GM13976 (cell line): ENCODE measurements at regions not wholly inside any gene's neighbourhood (a gene's known extent, or its start where the extent isn't known, plus 50 kb on each side); places are given as distances from the start of the nearest gene placed in this dataset.

ENCODE experiments used
- DNase-seq: peaks from one replicate; pipeline ENCODE4 v3.0.0; 2012; ENCODE audit warnings: low spot score
- in situ Hi-C: fragments of 300-500 bp; cut with MboI; formaldehyde crosslinking; loops from one replicate; pipeline ENCODE4 v1.12.0; 2022; ENCODE audit warnings: low sequenced_read_pairs, mixed read lengths, inconsistent platforms; ENCODE audit not compliant: unreplicated experiment
- TF ChIP-seq, protein P1 (sequence below): IDR thresholded peaks from 2 replicates; pipeline ENCODE4 v1.5.1; 2012; ENCODE audit warnings: borderline replicate concordance, mild to moderate bottlenecking; ENCODE audit not compliant: insufficient read depth; ENCODE audit errors: extremely low read depth, missing control alignments, control extremely low read depth

DNA sequence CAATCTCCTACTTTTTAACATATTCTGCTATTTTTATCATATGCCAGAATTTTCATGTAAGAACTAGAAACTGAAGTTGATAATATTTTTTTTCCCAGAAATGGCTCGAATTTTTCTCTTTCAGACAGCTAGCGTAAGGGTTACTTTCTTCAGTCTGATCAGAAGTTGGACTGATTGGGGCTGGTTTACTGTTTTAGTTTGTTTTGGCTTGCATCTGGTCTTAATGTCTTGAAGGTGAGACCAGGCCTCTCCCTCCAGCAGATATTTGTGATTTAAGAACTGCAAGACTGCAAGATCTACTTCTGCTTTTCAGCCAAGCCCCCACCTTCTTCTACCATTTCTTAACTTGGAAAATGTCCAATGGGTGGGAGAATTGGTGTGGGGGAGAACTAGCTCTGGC, 266.4 kb downstream of the HAPSTR1 start:
- in situ Hi-C loops: no loop called here
- DNase-seq: no peak
- TF ChIP-seq, protein P1, sequence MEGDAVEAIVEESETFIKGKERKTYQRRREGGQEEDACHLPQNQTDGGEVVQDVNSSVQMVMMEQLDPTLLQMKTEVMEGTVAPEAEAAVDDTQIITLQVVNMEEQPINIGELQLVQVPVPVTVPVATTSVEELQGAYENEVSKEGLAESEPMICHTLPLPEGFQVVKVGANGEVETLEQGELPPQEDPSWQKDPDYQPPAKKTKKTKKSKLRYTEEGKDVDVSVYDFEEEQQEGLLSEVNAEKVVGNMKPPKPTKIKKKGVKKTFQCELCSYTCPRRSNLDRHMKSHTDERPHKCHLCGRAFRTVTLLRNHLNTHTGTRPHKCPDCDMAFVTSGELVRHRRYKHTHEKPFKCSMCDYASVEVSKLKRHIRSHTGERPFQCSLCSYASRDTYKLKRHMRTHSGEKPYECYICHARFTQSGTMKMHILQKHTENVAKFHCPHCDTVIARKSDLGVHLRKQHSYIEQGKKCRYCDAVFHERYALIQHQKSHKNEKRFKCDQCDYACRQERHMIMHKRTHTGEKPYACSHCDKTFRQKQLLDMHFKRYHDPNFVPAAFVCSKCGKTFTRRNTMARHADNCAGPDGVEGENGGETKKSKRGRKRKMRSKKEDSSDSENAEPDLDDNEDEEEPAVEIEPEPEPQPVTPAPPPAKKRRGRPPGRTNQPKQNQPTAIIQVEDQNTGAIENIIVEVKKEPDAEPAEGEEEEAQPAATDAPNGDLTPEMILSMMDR: no peak

GRCh38 chr16:9360075-9360474, 268.6 kb downstream of the HAPSTR1 start:
- in situ Hi-C loops: no loop called here
- no peak for DNase-seq
- TF ChIP-seq, protein P1: no peak

DNA sequence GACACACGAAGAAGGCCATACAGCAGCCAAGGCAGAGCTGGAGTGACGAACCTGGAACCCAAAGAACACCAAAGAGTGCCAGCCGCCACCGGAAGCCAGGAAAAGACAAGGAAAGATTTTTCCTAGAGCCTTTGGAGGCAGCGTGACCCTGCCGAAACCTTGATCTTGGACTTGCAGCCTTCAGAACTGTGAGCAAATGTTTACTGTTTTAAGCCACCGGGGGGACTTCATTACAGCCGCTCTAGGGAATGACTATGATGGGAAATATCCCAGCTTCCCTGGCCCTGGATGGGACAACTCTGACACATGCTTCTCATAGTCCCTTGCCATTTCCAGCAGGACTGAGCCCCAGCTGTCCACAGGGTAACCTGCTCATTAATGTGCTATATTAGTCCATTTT, 270.6 kb downstream of the HAPSTR1 start:
- in situ Hi-C loops: no loop called here
- TF ChIP-seq, protein P1: no peak
- no peak for DNase-seq

GRCh38 chr16:9362604-9363003, 271.2 kb downstream of the HAPSTR1 start:
- DNase-seq: no peak
- TF ChIP-seq, protein P1: no peak
- in situ Hi-C loops: no loop called here

DNA sequence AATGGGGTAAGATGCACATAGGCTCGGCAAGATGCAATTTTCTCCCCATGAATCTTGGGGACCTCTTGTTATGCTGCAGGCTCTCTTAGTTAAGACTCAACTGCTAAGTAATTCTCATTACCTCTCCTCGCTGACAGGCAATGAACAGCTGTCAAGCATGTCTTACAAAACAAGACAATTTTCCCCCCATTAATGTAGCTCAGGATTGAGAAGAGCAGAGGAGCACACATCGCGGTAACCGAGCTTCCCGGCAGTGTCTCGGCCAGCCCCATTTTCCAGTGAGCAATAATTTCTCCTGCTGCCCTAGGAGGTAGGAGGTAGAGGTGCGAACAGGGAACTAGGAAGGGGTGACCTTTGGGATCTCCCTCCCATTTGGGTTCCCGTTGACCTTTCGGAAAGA, 272.1 kb downstream of the HAPSTR1 start:
- in situ Hi-C loops: no loop called here
- no peak for DNase-seq
- TF ChIP-seq, protein P1: no peak

- DNase-seq: no peak
- in situ Hi-C loops: no loop called here
- TF ChIP-seq, protein P1: no peak
These were observed 273.4 kb downstream of the HAPSTR1 start for GRCh38 chr16:9364721-9365369.
